ENCODE measurements at regions not wholly inside any gene's neighbourhood (a gene's known extent, or its start where the extent isn't known, plus 50 kb on each side); places are given as distances from the start of the nearest gene placed in this dataset.

GRCh38 chr2:121818546-121818945, 63.1 kb downstream of the TSN start:
- Histone ChIP-seq H3K27me3 (ENCODE audit: low read depth) (no peaks in the 10 kb centered on the region), H3K4me1 (no peaks in the 10 kb centered on the region), H3K4me3 (no peak overlapping the region), H3K36me3 (replicated peaks) (no peaks in the 10 kb centered on the region), H3K9me3 (no peaks in the 10 kb centered on the region)
- in situ Hi-C loops (cut with MboI; ENCODE audit: low sequenced_read_pairs): loop anchor here (25.0 kb wide), 1 partner anchor 494 kb away; no protein-coding TSS in a partner anchor
- DNase-seq (ENCODE audit: low spot score in 2 of 2): no peak

GRCh38 chr2:121819846-121820245, 64.4 kb downstream of the TSN start:
- H3K4me3 ChIP-seq: no peak overlapping the region
- in situ Hi-C loops (cut with MboI; ENCODE audit: low sequenced_read_pairs): loop anchor here (25.0 kb wide), 1 partner anchor 492 kb away; no protein-coding TSS in a partner anchor

GRCh38 chr2:121821476-121822158, 66.2 kb downstream of the TSN start:
- no peak overlapping the region for H3K4me3 ChIP-seq
- in situ Hi-C loops (cut with MboI; ENCODE audit: low sequenced_read_pairs): loop anchor here (25.0 kb wide), 1 partner anchor 491 kb away; no protein-coding TSS in a partner anchor
- no peaks in the 10 kb centered on the region for H3K4me1 ChIP-seq
- H3K36me3 ChIP-seq (replicated peaks): no peaks in the 10 kb centered on the region
- no peak for DNase-seq (ENCODE audit: low spot score in 2 of 2)
- no peaks in the 10 kb centered on the region for H3K27me3 ChIP-seq (ENCODE audit: low read depth)
- no peaks in the 10 kb centered on the region for H3K9me3 ChIP-seq

More at GRCh38 chr2:121819846-121820245, 64.4 kb downstream of the TSN start:
- no peaks in the 10 kb centered on the region for H3K36me3 ChIP-seq (replicated peaks)
- H3K9me3 ChIP-seq: no peaks in the 10 kb centered on the region
- DNase-seq (ENCODE audit: low spot score in 2 of 2): no peak
- no peaks in the 10 kb centered on the region for H3K27me3 ChIP-seq (ENCODE audit: low read depth)
- H3K4me1 ChIP-seq: no peaks in the 10 kb centered on the region

- DNase-seq (ENCODE audit: low spot score in 2 of 2): no peak
- H3K4me3 ChIP-seq: no peak overlapping the region
These were observed 68.8 kb downstream of the TSN start for GRCh38 chr2:121824264-121824663.

GRCh38 chr2:121825003-121825950, 69.8 kb downstream of the TSN start:
- DNase-seq (ENCODE audit: low spot score in 2 of 2): no peak
- Histone ChIP-seq H3K9me3 (no peaks in the 10 kb centered on the region), H3K27me3 (ENCODE audit: low read depth) (no peaks in the 10 kb centered on the region), H3K36me3 (replicated peaks) (no peaks in the 10 kb centered on the region), H3K4me3 (no peak overlapping the region), H3K4me1 (no peaks in the 10 kb centered on the region)
- in situ Hi-C loops (cut with MboI; ENCODE audit: low sequenced_read_pairs): no loop called here

More at GRCh38 chr2:121824264-121824663, 68.8 kb downstream of the TSN start:
- in situ Hi-C loops (cut with MboI; ENCODE audit: low sequenced_read_pairs): loop anchor here (25.0 kb wide), 1 partner anchor 488 kb away; no protein-coding TSS in a partner anchor
- Histone ChIP-seq H3K27me3 (ENCODE audit: low read depth) (no peaks in the 10 kb centered on the region), H3K4me1 (no peaks in the 10 kb centered on the region), H3K9me3 (no peaks in the 10 kb centered on the region), H3K36me3 (replicated peaks) (no peaks in the 10 kb centered on the region)

- Histone ChIP-seq H3K27me3 (ENCODE audit: low read depth) (no peaks in the 10 kb centered on the region), H3K4me3 (no peak overlapping the region), H3K4me1 (no peaks in the 10 kb centered on the region), H3K9me3 (no peaks in the 10 kb centered on the region), H3K36me3 (replicated peaks) (no peaks in the 10 kb centered on the region)
- in situ Hi-C loops (cut with MboI; ENCODE audit: low sequenced_read_pairs): no loop called here
- no peak for DNase-seq (ENCODE audit: low spot score in 2 of 2)
These were observed 70.6 kb downstream of the TSN start for GRCh38 chr2:121826036-121826435.

GRCh38 chr2:121828281-121828731, 72.9 kb downstream of the TSN start:
- no peak for DNase-seq (ENCODE audit: low spot score in 2 of 2)
- in situ Hi-C loops (cut with MboI; ENCODE audit: low sequenced_read_pairs): no loop called here
- H3K36me3 ChIP-seq (replicated peaks): no peaks in the 10 kb centered on the region
- H3K4me1 ChIP-seq: no peaks in the 10 kb centered on the region
- H3K4me3 ChIP-seq: no peak overlapping the region
- H3K27me3 ChIP-seq (ENCODE audit: low read depth): no peaks in the 10 kb centered on the region
- H3K9me3 ChIP-seq: no peaks in the 10 kb centered on the region

GRCh38 chr2:121830809-121831208, 75.4 kb downstream of the TSN start:
- no peaks in the 10 kb centered on the region for H3K4me1 ChIP-seq
- no peaks in the 10 kb centered on the region for H3K36me3 ChIP-seq (replicated peaks)
- no peaks in the 10 kb centered on the region for H3K9me3 ChIP-seq
- in situ Hi-C loops (cut with MboI; ENCODE audit: low sequenced_read_pairs): no loop called here
- no peaks in the 10 kb centered on the region for H3K27me3 ChIP-seq (ENCODE audit: low read depth)
- no peak for DNase-seq (ENCODE audit: low spot score in 2 of 2)
- no peak overlapping the region for H3K4me3 ChIP-seq

- H3K9me3 ChIP-seq: no peaks in the 10 kb centered on the region
- no peak for DNase-seq (ENCODE audit: low spot score in 2 of 2)
- no peaks in the 10 kb centered on the region for H3K27me3 ChIP-seq (ENCODE audit: low read depth)
- H3K36me3 ChIP-seq (replicated peaks): no peaks in the 10 kb centered on the region
- no peaks in the 10 kb centered on the region for H3K4me1 ChIP-seq
- H3K4me3 ChIP-seq: no peak overlapping the region
- in situ Hi-C loops (cut with MboI; ENCODE audit: low sequenced_read_pairs): no loop called here
These were observed 76.4 kb downstream of the TSN start for GRCh38 chr2:121831841-121832240.

GRCh38 chr2:121832412-121833357, 77.2 kb downstream of the TSN start:
- Histone ChIP-seq H3K27me3 (ENCODE audit: low read depth) (0 out of 2 replicates have a peak, but pooled peaks cover 3% of the 10 kb centered on the region), H3K4me1 (no peaks in the 10 kb centered on the region), H3K9me3 (no peaks in the 10 kb centered on the region), H3K36me3 (replicated peaks) (no peaks in the 10 kb centered on the region), H3K4me3 (no peak overlapping the region)
- in situ Hi-C loops (cut with MboI; ENCODE audit: low sequenced_read_pairs): no loop called here
- DNase-seq (ENCODE audit: low spot score in 2 of 2): no peak

- in situ Hi-C loops (cut with MboI; ENCODE audit: low sequenced_read_pairs): no loop called here
These were observed 77.9 kb downstream of the TSN start for GRCh38 chr2:121833358-121833723.

GRCh38 chr2:121836611-121837010, 81.2 kb downstream of the TSN start:
- H3K4me1 ChIP-seq: no peaks in the 10 kb centered on the region
- H3K4me3 ChIP-seq: no peak overlapping the region
- H3K9me3 ChIP-seq: no peaks in the 10 kb centered on the region
- no peak for DNase-seq (ENCODE audit: low spot score in 2 of 2)
- H3K27me3 ChIP-seq (ENCODE audit: low read depth): 0 out of 2 replicates have a peak, but pooled peaks cover 3% of the 10 kb centered on the region
- no peaks in the 10 kb centered on the region for H3K36me3 ChIP-seq (replicated peaks)
- in situ Hi-C loops (cut with MboI; ENCODE audit: low sequenced_read_pairs): no loop called here

More at GRCh38 chr2:121833358-121833723, 77.9 kb downstream of the TSN start:
- no peak for DNase-seq (ENCODE audit: low spot score in 2 of 2)
- no peaks in the 10 kb centered on the region for H3K9me3 ChIP-seq
- no peak overlapping the region for H3K4me3 ChIP-seq
- 0 out of 2 replicates have a peak, but pooled peaks cover 3% of the 10 kb centered on the region for H3K27me3 ChIP-seq (ENCODE audit: low read depth)
- H3K36me3 ChIP-seq (replicated peaks): no peaks in the 10 kb centered on the region
- no peaks in the 10 kb centered on the region for H3K4me1 ChIP-seq

- Histone ChIP-seq H3K4me1 (no peaks in the 10 kb centered on the region), H3K36me3 (replicated peaks) (no peaks in the 10 kb centered on the region), H3K4me3 (no peak overlapping the region), H3K27me3 (ENCODE audit: low read depth) (0 out of 2 replicates have a peak, but pooled peaks cover 3% of the 10 kb centered on the region), H3K9me3 (no peaks in the 10 kb centered on the region)
- in situ Hi-C loops (cut with MboI; ENCODE audit: low sequenced_read_pairs): no loop called here
- no peak for DNase-seq (ENCODE audit: low spot score in 2 of 2)
These were observed 82.1 kb downstream of the TSN start for GRCh38 chr2:121837591-121837990.

Measured in HAP-1 (cell line).